22Rv1 (cell line): ENCODE measurements at regions not wholly inside any gene's neighbourhood (a gene's known extent, or its start where the extent isn't known, plus 50 kb on each side); places are given as distances from the start of the nearest gene placed in this dataset.

Source experiments
- ZFX ChIP-seq: fragments of 450-650 bp; IDR thresholded peaks from 2 replicates; pipeline ENCODE4 v1.6.1; 2017; ENCODE audit warnings: antibody characterized with exemption, borderline replicate concordance
- TF ChIP-seq, protein P1 (sequence below): fragments of 450-650 bp; IDR thresholded peaks from 2 replicates; pipeline ENCODE4 v1.5.1; 2017; ENCODE audit warnings: mild to moderate bottlenecking

DNA sequence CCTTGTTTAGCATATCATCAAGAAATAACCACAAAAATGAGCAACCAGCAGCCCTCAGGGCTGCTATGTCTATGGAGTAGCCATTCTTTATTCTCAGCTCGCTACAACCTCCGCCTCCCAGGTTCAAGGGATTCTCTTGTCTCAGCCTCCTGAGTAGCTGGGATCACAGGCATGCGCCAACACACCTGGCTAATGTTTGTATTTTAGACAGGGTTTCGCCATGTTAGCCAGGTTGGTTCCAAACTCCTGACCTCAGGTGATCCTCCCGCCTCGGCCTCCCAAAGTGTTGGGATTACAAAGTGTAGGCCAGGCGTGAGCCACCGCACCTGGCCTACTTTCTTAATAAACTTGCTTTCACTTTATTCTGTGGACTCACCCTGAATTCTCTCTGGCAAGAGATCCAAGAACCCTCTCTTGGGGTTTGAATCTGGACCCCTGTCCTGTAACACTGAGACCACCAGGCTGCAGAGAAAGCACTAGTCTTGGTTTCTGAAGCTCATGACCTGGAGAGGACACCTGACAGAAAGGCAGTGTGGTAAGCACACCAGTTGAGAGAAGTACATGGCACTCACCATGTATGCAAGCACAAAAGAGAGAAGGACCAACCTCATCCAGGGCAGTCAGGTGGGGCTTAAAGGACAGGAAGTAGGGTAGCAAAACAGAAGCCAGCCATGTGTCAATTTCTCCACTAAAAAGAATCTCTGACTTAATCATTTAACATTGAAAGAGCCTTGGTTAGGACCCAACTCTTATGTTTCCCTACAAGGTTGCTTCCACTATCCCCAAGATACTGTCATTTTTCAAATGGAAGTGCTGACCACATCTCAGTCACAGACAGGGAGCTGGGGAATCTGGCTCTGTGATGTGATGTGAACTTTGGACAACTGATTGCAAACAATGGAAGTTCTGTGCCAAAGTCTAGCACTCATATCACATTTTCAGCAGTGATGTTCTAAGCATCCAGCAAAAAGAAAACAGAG is 97.4 kb upstream of the DST start:
- TF ChIP-seq, protein P1, sequence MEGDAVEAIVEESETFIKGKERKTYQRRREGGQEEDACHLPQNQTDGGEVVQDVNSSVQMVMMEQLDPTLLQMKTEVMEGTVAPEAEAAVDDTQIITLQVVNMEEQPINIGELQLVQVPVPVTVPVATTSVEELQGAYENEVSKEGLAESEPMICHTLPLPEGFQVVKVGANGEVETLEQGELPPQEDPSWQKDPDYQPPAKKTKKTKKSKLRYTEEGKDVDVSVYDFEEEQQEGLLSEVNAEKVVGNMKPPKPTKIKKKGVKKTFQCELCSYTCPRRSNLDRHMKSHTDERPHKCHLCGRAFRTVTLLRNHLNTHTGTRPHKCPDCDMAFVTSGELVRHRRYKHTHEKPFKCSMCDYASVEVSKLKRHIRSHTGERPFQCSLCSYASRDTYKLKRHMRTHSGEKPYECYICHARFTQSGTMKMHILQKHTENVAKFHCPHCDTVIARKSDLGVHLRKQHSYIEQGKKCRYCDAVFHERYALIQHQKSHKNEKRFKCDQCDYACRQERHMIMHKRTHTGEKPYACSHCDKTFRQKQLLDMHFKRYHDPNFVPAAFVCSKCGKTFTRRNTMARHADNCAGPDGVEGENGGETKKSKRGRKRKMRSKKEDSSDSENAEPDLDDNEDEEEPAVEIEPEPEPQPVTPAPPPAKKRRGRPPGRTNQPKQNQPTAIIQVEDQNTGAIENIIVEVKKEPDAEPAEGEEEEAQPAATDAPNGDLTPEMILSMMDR, result no peak
- TF ChIP-seq ZFX, result no peak
